ENCODE measurements at regions not wholly inside any gene's neighbourhood (a gene's known extent, or its start where the extent isn't known, plus 50 kb on each side); places are given as distances from the start of the nearest gene placed in this dataset.
"Not testable (repeated sequence)": the region's sequence is repeated elsewhere in the genome, so short reads cannot be mapped to it uniquely, and the experiment has no call there.

DNA sequence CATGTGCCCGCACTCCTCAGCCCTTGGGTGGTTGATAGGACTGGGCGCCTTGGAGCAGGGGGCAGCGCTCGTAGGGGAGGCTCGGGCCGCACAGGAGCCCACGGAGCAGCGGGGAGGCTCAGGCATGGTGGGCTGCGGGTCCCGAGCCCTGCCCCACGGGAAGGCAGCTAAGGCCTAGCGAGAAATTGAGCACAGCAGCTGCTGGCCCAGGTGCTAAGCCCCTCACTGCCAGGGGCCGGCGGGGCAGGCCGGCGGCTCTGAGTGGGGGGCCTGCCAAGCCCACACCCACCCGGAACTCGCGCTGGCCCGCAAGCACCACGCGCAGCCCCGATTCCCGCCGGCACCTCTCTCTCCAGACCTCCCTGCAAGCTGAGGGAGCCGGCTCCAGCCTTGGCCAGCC, 86.7 kb upstream of the CDCA7L start:
- TF ChIP-seq, protein P1, sequence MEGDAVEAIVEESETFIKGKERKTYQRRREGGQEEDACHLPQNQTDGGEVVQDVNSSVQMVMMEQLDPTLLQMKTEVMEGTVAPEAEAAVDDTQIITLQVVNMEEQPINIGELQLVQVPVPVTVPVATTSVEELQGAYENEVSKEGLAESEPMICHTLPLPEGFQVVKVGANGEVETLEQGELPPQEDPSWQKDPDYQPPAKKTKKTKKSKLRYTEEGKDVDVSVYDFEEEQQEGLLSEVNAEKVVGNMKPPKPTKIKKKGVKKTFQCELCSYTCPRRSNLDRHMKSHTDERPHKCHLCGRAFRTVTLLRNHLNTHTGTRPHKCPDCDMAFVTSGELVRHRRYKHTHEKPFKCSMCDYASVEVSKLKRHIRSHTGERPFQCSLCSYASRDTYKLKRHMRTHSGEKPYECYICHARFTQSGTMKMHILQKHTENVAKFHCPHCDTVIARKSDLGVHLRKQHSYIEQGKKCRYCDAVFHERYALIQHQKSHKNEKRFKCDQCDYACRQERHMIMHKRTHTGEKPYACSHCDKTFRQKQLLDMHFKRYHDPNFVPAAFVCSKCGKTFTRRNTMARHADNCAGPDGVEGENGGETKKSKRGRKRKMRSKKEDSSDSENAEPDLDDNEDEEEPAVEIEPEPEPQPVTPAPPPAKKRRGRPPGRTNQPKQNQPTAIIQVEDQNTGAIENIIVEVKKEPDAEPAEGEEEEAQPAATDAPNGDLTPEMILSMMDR (IDR thresholded peaks at IDR 0.05; ENCODE audit: low read depth, low read length, missing input control) = not testable (repeated sequence)
- not testable (repeated sequence) for TF ChIP-seq GABPA (IDR thresholded peaks at IDR 0.05 in 1 of 2, conservative IDR thresholded peaks at IDR 0.05 in 1 of 2)

Data from liver (tissue), 3 donors.